Loucy (cell line): ENCODE measurements at regions not wholly inside any gene's neighbourhood (a gene's known extent, or its start where the extent isn't known, plus 50 kb on each side); places are given as distances from the start of the nearest gene placed in this dataset.

Source experiments
- H2AFZ ChIP-seq: fragments of 200-600 bp; sonication (generic); 2 replicates; pipeline ENCODE4 v1.6.0; 2016; ENCODE audit warnings: antibody characterized with exemption, mild to moderate bottlenecking, low read length, moderate library complexity
- H3F3A ChIP-seq: fragments of 200-600 bp; 2 replicates; pipeline ENCODE4 v1.6.0; 2016; ENCODE audit warnings: antibody characterized with exemption, low read depth, mild to moderate bottlenecking
- H3K27me3 ChIP-seq: fragments of 200-600 bp; sonication (generic); 2 replicates; pipeline ENCODE4 v1.6.1; 2014; ENCODE audit warnings: low read length, mild to moderate bottlenecking; ENCODE audit not compliant: insufficient read depth, poor library complexity, severe bottlenecking
- H3K36me3 ChIP-seq: fragments of 200-600 bp; sonication (generic); 2 replicates; pipeline ENCODE4 v1.6.1; 2016; ENCODE audit warnings: low read length; ENCODE audit not compliant: insufficient read depth
- H3K4me1 ChIP-seq: fragments of 200-600 bp; sonication (generic); 2 replicates; pipeline ENCODE4 v1.5.1; 2014; ENCODE audit warnings: low read length, mild to moderate bottlenecking; ENCODE audit not compliant: insufficient read depth, poor library complexity, severe bottlenecking
- H3K4me2 ChIP-seq: fragments of 200-600 bp; sonication (generic); 2 replicates; pipeline ENCODE4 v1.6.0; 2014; ENCODE audit warnings: antibody characterized with exemption, low read length, low read depth, mild to moderate bottlenecking; ENCODE audit not compliant: poor library complexity, severe bottlenecking
- H3K4me3 ChIP-seq: fragments of 200-600 bp; sonication (generic); 2 replicates; pipeline ENCODE4 v1.5.1; 2014; ENCODE audit warnings: low read length, mild to moderate bottlenecking, mixed read lengths; ENCODE audit not compliant: poor library complexity, severe bottlenecking
- H3K79me2 ChIP-seq: fragments of 200-600 bp; sonication (generic); 2 replicates; pipeline ENCODE4 v1.6.1; 2014; ENCODE audit warnings: low read length; ENCODE audit not compliant: insufficient read depth
- H3K9ac ChIP-seq: fragments of 200-600 bp; sonication (generic); 2 replicates; pipeline ENCODE4 v1.6.0; 2014; ENCODE audit warnings: mild to moderate bottlenecking, low read depth, low read length, moderate library complexity; ENCODE audit not compliant: poor library complexity, severe bottlenecking
- H3K9me2 ChIP-seq: fragments of 200-600 bp; sonication (generic); replicated peaks from 2 replicates; pipeline ENCODE4 v1.6.1; 2016; ENCODE audit warnings: low read depth, low read length, mixed read lengths
- H3K9me3 ChIP-seq: fragments of 200-600 bp; sonication (generic); 2 replicates; pipeline ENCODE4 v1.6.1; 2014; ENCODE audit warnings: mild to moderate bottlenecking, antibody characterized with exemption, low read length, low read depth; ENCODE audit not compliant: insufficient read depth
- H4K20me1 ChIP-seq: fragments of 200-600 bp; sonication (generic); 2 replicates; pipeline ENCODE4 v1.6.0; 2014; ENCODE audit warnings: antibody characterized with exemption, low read length, mild to moderate bottlenecking; ENCODE audit not compliant: insufficient read depth, poor library complexity, severe bottlenecking
- CTCF ChIP-seq: fragments of 200-600 bp; sonication (generic); conservative IDR thresholded peaks from 2 replicates; pipeline ENCODE4 v1.5.1; 2014; ENCODE audit warnings: mild to moderate bottlenecking, antibody characterized with exemption, low read length
- EZH2phosphoT487 ChIP-seq: fragments of 200-600 bp; IDR thresholded peaks from 2 replicates; pipeline ENCODE4 v1.6.1; 2018; ENCODE audit warnings: antibody characterized with exemption, mild to moderate bottlenecking, moderate library complexity, borderline replicate concordance

DNA sequence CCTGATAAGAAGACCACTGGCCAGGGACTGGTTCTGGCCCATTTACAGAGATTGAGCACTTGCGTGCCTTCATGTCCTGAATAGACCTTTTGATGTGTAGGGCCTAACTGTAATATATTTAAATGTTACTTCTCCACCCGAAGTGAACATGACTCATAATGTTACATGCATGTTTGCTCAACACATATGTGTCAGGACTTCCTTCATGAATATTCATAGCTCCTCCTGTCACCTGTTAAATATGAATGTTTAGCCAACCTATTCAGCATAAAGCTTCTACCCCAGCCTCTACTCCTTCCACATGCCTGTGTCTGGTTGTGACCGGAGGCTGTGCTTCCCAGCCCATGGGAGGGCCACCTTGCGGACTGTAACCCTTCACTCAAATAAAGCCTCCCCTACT is 457.5 kb downstream of the IRX1 start:
- H3K9ac ChIP-seq: no peak overlapping the region
- H3K79me2 ChIP-seq: no peaks in the 10 kb centered on the region
- no peaks in the 10 kb centered on the region for H3K9me3 ChIP-seq
- H3K4me3 ChIP-seq: no peak overlapping the region
- no peaks in the 10 kb centered on the region for H3K36me3 ChIP-seq
- no peaks in the 10 kb centered on the region for H3K9me2 ChIP-seq
- no peaks in the 10 kb centered on the region for H4K20me1 ChIP-seq
- H3F3A ChIP-seq: no peaks in the 10 kb centered on the region
- TF ChIP-seq EZH2phosphoT487 (no peak), CTCF (no peak)
- no peaks in the 10 kb centered on the region for H3K27me3 ChIP-seq
- H3K4me1 ChIP-seq: peaks cover 28% of the 10 kb centered on the region
- H3K4me2 ChIP-seq: no peak overlapping the region
- no peak overlapping the region for H2AFZ ChIP-seq

- Histone ChIP-seq H3K36me3 (no peaks in the 10 kb centered on the region), H3F3A (no peaks in the 10 kb centered on the region), H3K9me2 (no peaks in the 10 kb centered on the region), H3K4me1 (peaks cover 28% of the 10 kb centered on the region), H3K9ac (no peak overlapping the region), H4K20me1 (no peaks in the 10 kb centered on the region), H3K9me3 (no peaks in the 10 kb centered on the region), H3K4me2 (no peak overlapping the region), H3K27me3 (no peaks in the 10 kb centered on the region), H3K79me2 (no peaks in the 10 kb centered on the region), H2AFZ (no peak overlapping the region), H3K4me3 (no peak overlapping the region)
- no peak for TF ChIP-seq EZH2phosphoT487
- TF ChIP-seq CTCF: no peak
Observed at GRCh38 chr5:4054092-4054491, 458.5 kb downstream of the IRX1 start.

DNA sequence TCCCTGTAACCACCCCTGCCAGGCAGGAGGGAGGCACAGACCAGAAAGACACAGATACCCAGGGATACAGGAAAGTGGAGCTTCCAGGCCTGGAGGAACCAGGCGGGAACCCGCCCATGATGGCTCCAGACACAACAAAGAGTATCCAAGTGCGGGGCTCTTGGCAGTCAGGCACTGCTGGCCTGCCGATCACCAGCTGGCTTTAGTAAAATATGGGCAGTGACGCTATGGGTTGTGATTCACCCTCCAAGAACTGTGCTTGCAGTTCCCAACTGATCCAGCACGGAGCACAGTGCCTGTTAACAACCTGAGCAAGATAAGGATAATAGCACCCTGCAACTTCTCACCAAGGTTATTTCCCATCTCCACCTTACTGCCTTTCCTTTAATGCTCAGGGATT is 463.3 kb downstream of the IRX1 start:
- Histone ChIP-seq H3K27me3 (no peaks in the 10 kb centered on the region), H2AFZ (no peak overlapping the region), H3K79me2 (no peaks in the 10 kb centered on the region), H3K4me2 (no peak overlapping the region), H3K4me1 (no peaks in the 10 kb centered on the region), H4K20me1 (no peaks in the 10 kb centered on the region), H3K36me3 (no peaks in the 10 kb centered on the region), H3F3A (no peaks in the 10 kb centered on the region), H3K9me3 (no peaks in the 10 kb centered on the region), H3K9me2 (no peaks in the 10 kb centered on the region), H3K4me3 (no peak overlapping the region), H3K9ac (no peak overlapping the region)
- no peak for TF ChIP-seq CTCF
- no peak for TF ChIP-seq EZH2phosphoT487
